NOMO-1 (cell line): ENCODE measurements at regions not wholly inside any gene's neighbourhood (a gene's known extent, or its start where the extent isn't known, plus 50 kb on each side); places are given as distances from the start of the nearest gene placed in this dataset.
"Not testable (repeated sequence)": the region's sequence is repeated elsewhere in the genome, so short reads cannot be mapped to it uniquely, and the experiment has no call there.

Source experiments
- DNase-seq, 2 experiments: peaks; one replicate each; lab custom pipeline; 2025; ENCODE audit not compliant: unreplicated experiment in 2 of 2; lab: John Stamatoyannopoulos, UW

DNA sequence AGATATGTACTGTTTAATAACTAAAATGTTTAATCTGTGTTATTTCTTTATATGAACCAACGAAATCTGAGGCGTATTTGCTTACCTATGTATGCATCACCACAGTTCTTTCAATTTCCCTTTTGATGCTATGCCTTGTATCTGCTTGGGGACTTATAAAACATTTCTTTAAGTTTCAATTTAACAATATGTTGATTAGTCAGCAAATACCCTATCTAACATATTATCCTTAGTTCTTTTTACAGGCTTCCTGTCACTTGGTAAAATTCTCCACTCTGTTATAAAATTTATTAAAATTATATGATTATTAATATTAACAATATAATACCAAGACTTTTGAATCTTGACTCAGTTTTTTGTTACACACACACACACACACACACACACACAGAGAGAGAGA, 174.3 kb downstream of the CPS1 start:
- DNase-seq = no peak

DNA sequence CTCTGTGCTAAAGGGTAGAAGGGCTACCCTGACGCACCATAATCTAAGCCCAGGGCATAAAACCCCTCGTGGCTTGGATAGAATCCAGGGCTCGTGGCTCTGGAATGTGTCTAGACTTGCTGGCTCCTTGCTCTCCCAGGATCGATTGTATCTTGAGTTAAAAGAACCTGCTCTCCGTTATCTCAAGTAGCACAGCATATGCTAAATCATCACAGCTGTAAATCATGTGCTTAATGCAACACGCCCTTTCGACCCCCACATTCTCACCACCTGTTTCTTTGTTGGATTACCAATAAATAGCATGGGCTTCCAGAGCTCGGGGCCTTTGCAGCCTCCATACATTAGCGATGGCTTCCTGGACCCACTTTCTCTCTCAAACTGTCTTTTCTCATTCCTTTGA, 190.4 kb downstream of the CPS1 start:
- DNase-seq = not testable (repeated sequence)

DNA sequence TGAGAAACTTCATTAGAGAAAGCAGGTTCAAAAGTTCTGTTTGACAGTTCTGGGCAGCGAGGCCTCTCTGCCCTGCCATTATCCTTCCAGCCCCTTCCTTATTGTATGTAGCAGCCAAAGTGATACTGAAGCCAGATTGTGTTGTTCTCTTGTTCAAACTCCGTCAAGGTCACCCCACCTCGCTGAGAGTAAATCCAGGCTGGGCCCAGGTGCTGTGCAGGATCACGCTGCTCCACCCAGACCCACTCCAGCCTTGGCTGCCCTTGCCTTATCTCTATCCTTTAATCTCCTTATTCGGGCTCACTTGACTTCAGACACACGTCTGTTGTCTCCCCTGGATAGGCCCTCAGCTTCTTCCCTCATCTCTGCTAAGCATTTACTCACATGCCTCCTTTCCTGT, 196.1 kb downstream of the CPS1 start:
- DNase-seq = no peak

GRCh38 chr2:210753386-210753785, 197.0 kb downstream of the CPS1 start:
- no peak for DNase-seq

DNA sequence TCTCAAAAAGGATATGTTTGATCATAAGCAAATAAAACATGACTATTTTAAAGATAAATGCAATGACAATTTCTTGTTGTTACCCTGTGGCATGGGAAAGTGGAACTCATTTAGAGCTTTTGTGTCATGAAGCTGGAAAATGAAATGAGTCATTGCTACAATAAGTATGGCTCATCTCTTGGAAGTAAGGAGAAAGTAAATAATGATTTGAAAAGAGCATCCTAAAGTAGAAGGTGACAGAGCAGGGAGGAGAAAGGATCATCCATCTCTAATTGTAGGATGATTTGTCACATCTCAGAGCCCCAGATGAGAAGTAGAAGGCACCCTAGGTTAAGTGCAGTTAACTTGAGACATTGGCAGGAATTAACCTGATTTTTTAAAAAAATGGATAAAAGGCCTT, 200.5 kb downstream of the CPS1 start:
- no peak for DNase-seq

GRCh38 chr2:210762604-210763588, 206.5 kb downstream of the CPS1 start:
- no peak for DNase-seq

DNA sequence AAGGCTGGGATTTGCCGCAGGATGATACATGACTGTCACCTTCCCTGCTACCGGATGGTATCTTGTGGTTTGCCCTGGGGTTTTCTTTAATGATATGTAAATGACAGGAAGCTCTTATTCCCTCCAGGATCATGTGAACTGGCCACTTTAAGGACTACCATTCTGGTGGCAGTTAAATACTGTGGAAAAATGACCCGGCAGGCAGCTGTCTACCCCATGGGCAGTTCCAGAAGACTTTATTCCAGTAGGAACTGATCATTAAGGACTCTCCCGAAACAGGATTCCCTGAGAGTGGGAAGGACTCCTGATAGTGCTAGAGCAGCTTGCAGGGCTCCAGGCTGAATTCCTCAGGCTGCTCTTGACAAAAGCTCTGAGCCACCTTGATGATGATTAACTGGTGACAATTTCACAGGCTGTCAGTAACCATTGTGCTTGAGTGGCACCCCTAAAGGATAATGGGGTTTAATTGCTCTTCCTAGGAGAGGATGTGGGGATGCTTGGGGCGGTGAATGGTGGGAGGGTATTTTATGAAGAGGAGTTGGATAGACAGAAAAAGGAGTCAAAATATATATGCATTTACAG, 212.0 kb downstream of the CPS1 start:
- no peak for DNase-seq

DNA sequence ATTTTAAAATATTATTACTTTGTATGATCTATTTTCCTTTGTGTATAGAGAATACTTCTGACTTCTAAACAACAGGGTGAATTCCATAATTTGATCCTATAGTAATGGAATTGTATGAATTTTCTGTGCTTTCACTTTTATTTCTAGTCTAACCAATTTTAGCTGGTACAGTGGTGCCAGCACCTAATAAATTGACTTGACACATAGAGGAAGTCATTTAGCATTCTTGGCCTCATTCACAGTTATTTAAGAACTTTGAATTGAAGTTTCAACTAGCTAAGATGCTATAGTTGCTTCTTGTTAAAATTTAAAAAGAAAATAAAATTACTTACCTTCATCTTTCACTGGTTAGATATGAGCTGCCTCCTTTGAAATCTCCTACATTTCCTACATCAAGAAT, 220.4 kb downstream of the CPS1 start:
- no peak for DNase-seq

GRCh38 chr2:210782222-210782621, 225.8 kb downstream of the CPS1 start:
- no peak for DNase-seq

DNA sequence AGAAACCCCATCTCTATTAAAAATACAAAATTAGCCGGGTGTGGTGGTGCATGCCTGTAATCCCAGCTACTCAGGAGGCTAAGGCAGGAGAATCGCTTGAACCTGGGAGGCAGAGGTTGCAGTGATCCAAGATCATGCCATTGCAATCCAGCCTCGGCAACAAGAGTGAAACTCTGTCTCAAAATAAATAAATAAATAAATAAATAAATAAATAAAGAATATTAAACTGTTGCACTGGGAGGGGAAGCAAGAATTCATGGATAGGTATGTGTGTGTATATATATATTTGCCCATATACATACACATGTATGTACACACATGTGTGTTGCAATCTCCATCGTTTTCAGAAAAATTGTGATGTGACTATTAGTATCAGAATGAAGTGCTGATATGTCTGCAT, 231.4 kb downstream of the CPS1 start:
- DNase-seq = not testable (repeated sequence)

GRCh38 chr2:210792000-210792399, 235.6 kb downstream of the CPS1 start:
- no peak for DNase-seq

GRCh38 chr2:210795506-210795905, 239.1 kb downstream of the CPS1 start:
- no peak for DNase-seq

- no peak for DNase-seq
Measured at GRCh38 chr2:210798180-210798579, 241.8 kb downstream of the CPS1 start.

DNA sequence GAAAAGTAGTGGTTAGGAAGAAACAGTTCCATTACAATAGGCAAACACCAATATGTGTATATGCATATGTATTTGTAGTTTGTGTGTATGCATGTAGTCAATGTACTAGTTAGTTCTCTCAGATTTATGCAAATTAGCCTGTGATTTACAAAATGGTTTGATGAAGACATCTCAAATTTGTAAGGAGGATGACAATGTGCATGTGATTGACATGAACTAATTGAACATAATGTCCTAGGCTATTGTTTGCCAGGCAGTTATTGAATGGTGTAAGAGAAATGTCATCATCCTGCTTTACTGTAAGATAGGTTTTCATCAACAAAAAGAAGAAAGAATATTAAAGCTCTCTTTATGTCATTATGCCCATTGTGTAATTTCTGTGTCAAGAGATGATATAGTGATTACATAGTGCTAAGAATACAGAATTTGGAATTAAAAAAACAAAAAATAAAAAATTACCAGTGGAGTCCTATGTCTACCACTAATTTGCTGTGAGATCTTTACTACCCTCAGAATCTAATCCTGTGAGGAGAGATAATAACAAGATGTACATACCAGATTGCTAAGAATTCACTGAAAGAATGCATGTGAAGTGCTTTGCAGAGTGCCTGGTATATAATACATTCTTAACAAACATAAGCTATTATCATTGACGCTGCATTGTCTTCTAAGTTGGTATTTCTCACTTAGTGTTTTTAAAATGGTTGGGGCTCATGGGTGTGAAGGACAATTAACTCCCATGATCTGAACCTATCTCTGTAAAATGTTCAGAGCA, 258.0 kb downstream of the CPS1 start:
- no peak for DNase-seq

GRCh38 chr2:210816769-210817168, 260.4 kb downstream of the CPS1 start:
- no peak for DNase-seq

GRCh38 chr2:210818473-210818872, 262.1 kb downstream of the CPS1 start:
- DNase-seq = no peak

DNA sequence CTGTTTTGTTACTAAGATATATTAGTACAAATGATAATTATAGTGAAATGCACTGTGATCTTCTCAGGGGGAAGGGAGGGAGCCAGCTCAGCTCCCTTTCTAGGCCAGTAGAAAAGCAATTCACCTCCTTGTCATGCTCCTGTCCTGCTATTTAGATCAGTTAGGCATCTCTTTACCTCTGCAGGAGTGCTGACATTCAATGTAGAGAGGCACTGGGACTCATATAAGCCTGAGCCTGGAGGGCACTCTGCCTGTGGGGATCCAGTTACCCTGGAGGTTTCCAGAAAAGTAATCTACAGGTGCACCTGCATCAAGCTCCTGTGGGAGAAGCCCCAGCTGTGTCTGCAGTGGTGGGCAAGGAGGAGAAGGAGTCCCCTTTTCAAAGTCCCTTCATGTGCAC, 277.0 kb downstream of the CPS1 start:
- no peak for DNase-seq

GRCh38 chr2:210839034-210839433, 282.6 kb downstream of the CPS1 start:
- DNase-seq = no peak

GRCh38 chr2:210839450-210839849, 283.1 kb downstream of the CPS1 start:
- DNase-seq = no peak

DNA sequence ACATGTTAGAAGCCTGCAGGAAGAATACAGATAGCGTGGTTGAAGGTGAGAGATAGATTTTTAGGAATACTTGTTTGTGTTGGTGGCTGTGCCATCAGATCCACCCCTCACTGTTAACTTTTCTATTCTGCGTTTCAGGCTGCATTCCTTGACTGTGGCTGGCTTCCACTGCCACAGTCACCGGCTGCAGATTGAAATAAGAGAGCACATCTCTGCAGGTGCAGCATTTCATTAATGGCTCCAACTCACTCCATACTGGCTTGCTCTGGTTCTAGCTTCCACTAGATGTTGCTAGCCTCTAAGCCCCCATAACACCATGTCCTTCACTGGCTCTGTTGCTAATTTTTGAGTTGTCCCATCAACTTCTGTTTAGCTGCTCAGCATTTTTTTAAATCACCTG, 286.5 kb downstream of the CPS1 start:
- no peak for DNase-seq

DNA sequence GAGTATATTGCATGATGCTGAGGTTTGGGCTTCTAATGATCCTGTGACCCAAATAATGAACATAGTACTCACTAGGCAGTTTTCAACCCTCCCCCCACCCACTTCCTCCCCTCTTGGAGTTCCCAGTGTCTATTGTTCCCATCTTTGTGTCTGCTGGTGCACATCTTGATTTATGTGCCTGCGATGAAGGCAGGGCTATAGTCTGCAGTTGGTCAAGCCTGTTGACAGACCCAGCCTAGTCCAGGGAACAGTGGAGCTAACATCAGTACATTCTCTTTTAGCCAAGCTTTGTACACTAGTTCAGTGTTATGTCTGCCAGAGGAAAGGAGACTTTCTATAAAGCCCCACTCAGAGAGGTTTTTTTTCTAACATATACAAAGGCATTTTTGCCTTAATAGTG, 287.6 kb downstream of the CPS1 start:
- DNase-seq = no peak
